ENCODE measurements at regions not wholly inside any gene's neighbourhood (a gene's known extent, or its start where the extent isn't known, plus 50 kb on each side); places are given as distances from the start of the nearest gene placed in this dataset.

DNA sequence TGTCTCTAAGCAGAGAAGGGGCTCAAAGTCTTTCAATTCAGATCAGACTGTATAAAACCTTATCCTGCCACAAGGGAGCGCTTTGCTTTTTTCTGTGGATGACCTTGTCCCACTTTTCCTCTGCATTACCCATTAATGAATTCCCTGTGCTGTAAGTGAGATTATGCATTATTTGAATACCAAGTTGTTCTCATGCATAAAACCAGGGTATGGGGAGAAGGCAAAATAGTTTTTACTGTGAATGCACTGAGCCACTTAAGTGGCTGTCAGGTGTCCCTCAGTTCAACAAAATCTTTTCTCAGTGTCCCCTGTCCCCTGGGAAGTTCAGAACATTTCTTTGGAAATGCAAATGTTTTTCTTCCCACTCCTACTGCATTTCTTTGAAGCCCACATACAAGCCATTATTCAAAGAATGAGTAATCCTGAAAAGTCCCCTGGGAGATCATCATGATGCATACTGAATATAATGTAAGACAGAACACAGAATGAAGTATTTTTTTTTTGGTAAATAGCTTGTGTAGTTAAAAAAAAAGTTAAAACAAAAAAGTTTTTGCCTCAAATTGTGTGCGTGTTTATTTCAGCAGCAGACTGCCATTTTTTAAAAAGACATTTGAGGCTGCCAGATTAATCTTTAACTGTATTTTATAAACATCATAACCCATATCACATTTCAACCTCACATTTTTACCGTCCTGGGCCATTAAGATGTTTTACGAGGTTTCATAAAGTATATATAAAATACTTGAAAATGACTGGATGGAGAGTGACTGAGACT is 506.7 kb upstream of the PCDH9 start:
- Mint-ChIP-seq H3K4me1 (no peaks in the 10 kb centered on the region), H3K27me3 (no peaks in the 10 kb centered on the region), H3K36me3 (ENCODE audit: insufficient read depth) (no peaks in the 10 kb centered on the region), H3K27ac (ENCODE audit: low read depth) (no peak overlapping the region), H3K4me3 (no peak overlapping the region), H3K9me3 (peaks cover 36% of the 10 kb centered on the region)
- ATAC-seq (replicated peaks; ENCODE audit: extremely low read depth, poor library complexity, severe bottlenecking) (no peak), DNase-seq (ENCODE audit: low spot score in 2 of 2) (no peak)

DNA sequence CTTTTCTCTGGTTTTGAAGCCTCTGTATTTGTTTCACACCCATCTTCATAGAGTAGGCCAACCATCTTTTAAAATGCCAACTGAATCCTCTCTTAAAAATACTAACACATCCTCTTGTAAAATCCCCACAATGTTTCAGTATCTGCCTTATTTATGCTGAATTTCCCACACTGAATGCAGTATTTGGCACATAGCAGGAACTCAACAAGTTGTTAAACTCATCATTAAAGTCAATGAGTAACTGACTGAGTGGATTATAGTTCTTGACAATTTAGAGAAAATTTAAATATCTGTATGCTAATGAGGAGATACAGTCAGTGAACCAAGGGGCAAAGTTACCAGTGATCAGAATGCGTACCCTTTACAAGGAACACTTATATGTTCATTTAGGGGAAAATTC is 505.5 kb upstream of the PCDH9 start:
- no peak overlapping the region for H3K4me3 Mint-ChIP-seq
- DNase-seq (ENCODE audit: low spot score in 2 of 2) (no peak), ATAC-seq (replicated peaks; ENCODE audit: extremely low read depth, poor library complexity, severe bottlenecking) (no peak)
- peaks cover 44% of the 10 kb centered on the region for H3K9me3 Mint-ChIP-seq
- no peaks in the 10 kb centered on the region for H3K36me3 Mint-ChIP-seq (ENCODE audit: insufficient read depth)
- H3K4me1 Mint-ChIP-seq, result no peaks in the 10 kb centered on the region
- no peaks in the 10 kb centered on the region for H3K27me3 Mint-ChIP-seq
- H3K27ac Mint-ChIP-seq (ENCODE audit: low read depth), result no peak overlapping the region

DNA sequence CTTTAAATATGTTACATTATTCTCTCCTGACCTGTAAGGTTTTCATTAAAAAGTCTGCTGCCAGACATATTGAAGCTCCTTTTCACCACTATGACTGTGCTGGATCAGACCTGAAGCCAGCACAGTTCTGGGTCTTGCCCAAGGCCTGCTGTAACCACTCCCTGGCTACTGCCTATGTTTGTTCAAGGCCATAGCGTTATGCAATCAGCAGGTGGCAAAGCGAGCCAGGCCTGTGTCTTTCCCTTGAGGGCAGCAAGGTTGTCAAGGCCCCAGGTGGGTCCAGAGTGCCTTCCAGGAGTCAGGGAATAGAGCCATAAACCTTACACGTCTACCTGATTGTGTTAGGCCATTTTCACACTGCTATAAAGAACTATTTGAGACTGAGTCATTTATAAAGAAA is 496.8 kb upstream of the PCDH9 start:
- ATAC-seq (replicated peaks; ENCODE audit: extremely low read depth, poor library complexity, severe bottlenecking), result no peak
- Mint-ChIP-seq H3K9me3 (peaks cover 32% of the 10 kb centered on the region), H3K4me3 (no peak overlapping the region), H3K27ac (ENCODE audit: low read depth) (no peak overlapping the region), H3K36me3 (ENCODE audit: insufficient read depth) (no peaks in the 10 kb centered on the region), H3K4me1 (no peaks in the 10 kb centered on the region), H3K27me3 (no peaks in the 10 kb centered on the region)
- no peak for DNase-seq (ENCODE audit: low spot score in 2 of 2)

DNA sequence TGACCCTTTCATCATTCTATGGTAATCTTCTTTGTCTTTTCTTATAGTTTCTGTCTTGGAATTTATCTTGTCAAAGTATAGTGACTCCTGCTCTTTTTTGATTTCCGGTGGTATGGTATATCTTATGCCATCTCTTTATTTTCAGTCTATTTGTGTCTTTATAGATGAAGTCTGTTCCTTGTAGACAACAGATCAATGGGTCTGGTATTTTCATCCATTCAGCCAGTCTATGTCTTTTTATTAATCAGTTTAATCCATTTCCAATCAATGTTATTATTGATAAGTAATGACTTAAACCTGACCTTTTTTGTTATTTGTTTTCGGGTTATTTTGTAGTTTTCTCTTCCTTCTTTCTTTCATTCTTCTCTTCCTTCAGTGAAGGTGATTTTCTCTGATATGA is 495.9 kb upstream of the PCDH9 start:
- Mint-ChIP-seq H3K4me1 (no peaks in the 10 kb centered on the region), H3K27ac (ENCODE audit: low read depth) (no peak overlapping the region), H3K9me3 (peaks cover 31% of the 10 kb centered on the region), H3K36me3 (ENCODE audit: insufficient read depth) (no peaks in the 10 kb centered on the region), H3K4me3 (no peak overlapping the region), H3K27me3 (no peaks in the 10 kb centered on the region)
- DNase-seq (ENCODE audit: low spot score in 2 of 2), result no peak
- no peak for ATAC-seq (replicated peaks; ENCODE audit: extremely low read depth, poor library complexity, severe bottlenecking)

DNA sequence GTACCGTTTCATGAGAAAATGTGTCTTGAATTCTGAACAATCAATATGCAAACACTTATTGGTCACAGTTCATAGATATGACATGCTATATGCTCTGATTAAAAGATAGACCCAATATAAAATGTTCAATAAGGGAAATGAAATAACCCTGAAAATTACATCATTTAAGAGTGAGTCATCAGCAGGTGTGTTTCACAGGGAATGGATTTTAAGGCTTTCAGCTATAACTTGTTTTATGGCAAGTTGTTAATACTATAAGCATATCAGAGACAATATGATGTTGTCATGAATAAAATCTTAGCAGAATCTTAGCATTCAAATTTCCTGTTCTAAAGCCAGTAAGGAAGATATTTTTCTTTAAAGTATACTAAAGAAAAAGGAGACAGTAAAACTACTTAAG is 483.4 kb upstream of the PCDH9 start:
- no peak overlapping the region for H3K27ac Mint-ChIP-seq (ENCODE audit: low read depth)
- H3K4me1 Mint-ChIP-seq, result no peaks in the 10 kb centered on the region
- H3K9me3 Mint-ChIP-seq, result peaks cover 20% of the 10 kb centered on the region
- H3K27me3 Mint-ChIP-seq, result no peaks in the 10 kb centered on the region
- no peaks in the 10 kb centered on the region for H3K36me3 Mint-ChIP-seq (ENCODE audit: insufficient read depth)
- no peak overlapping the region for H3K4me3 Mint-ChIP-seq
- ATAC-seq (replicated peaks; ENCODE audit: extremely low read depth, poor library complexity, severe bottlenecking) (no peak), DNase-seq (ENCODE audit: low spot score in 2 of 2) (no peak)

DNA sequence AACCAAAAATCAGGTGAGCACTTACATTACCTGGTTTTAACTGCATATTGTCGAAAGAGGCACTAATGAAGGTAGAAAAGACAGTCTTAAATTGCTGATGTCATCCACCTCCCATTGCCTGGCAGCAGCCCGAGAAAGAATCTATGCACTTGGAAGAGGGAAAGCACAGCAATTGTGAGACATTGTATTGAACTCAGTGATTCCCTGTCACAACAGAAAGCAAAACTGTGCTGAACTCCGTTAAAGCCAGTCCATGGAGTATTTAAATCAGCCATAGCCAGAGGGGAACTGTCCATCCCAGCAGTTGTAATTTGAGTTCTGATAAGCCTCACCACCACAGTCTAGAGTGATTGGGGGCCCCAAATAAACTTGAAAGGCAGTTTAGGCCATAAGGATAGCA is 466.6 kb upstream of the PCDH9 start:
- H3K36me3 Mint-ChIP-seq (ENCODE audit: insufficient read depth), result no peaks in the 10 kb centered on the region
- peaks cover 30% of the 10 kb centered on the region for H3K9me3 Mint-ChIP-seq
- no peak for ATAC-seq (replicated peaks; ENCODE audit: extremely low read depth, poor library complexity, severe bottlenecking)
- no peaks in the 10 kb centered on the region for H3K4me1 Mint-ChIP-seq
- H3K4me3 Mint-ChIP-seq, result no peak overlapping the region
- H3K27me3 Mint-ChIP-seq, result no peaks in the 10 kb centered on the region
- no peak for DNase-seq (ENCODE audit: low spot score in 2 of 2)
- H3K27ac Mint-ChIP-seq (ENCODE audit: low read depth), result no peak overlapping the region

DNA sequence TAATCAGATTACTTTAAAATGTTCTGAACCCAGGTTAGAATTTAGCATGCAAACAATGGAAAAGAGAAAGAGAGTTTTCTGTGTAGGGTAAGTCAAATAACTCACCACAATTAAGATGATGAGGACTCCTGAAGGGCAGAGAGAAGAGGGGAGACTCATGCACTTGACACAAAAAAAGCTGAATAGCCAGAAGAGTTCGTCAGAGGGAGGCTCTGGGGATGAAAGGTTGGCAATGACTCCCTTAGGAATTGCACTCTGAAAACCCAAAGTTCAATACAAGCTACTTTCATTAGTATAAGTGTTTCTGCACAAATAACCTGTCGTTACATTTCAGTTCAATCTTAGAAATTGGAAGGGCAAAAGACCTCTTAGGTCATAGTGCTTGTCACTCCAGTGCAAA is 434.4 kb upstream of the PCDH9 start:
- H3K36me3 Mint-ChIP-seq (ENCODE audit: insufficient read depth), result no peaks in the 10 kb centered on the region
- ATAC-seq (replicated peaks; ENCODE audit: extremely low read depth, poor library complexity, severe bottlenecking) (no peak), DNase-seq (ENCODE audit: low spot score in 2 of 2) (no peak)
- H3K27ac Mint-ChIP-seq (ENCODE audit: low read depth), result no peak overlapping the region
- H3K4me1 Mint-ChIP-seq, result no peaks in the 10 kb centered on the region
- no peak overlapping the region for H3K4me3 Mint-ChIP-seq
- peaks cover 8% of the 10 kb centered on the region for H3K9me3 Mint-ChIP-seq
- no peaks in the 10 kb centered on the region for H3K27me3 Mint-ChIP-seq

DNA sequence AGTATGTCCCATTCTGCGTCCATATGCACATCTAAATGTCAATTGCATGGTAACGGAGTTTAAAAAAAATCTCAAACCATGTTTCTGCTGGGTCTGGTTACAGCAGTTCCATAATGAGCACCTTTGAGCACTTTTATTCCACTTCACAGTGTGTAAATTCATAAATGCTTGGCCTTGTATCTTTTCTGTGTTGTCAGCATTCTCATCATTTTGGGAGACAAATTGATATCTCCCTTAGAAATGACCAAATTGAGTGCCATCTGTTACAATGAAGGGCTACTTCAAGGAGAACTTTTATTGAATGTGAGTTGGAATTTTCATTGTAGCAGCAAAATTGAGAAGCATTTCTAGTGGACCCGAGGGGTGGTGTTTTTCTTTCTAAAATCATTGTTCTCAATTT is 432.9 kb upstream of the PCDH9 start:
- Mint-ChIP-seq H3K4me3 (no peak overlapping the region), H3K27ac (ENCODE audit: low read depth) (no peak overlapping the region), H3K36me3 (ENCODE audit: insufficient read depth) (no peaks in the 10 kb centered on the region), H3K9me3 (no peaks in the 10 kb centered on the region), H3K4me1 (no peaks in the 10 kb centered on the region), H3K27me3 (no peaks in the 10 kb centered on the region)
- ATAC-seq (replicated peaks; ENCODE audit: extremely low read depth, poor library complexity, severe bottlenecking) (no peak), DNase-seq (ENCODE audit: low spot score in 2 of 2) (no peak)

DNA sequence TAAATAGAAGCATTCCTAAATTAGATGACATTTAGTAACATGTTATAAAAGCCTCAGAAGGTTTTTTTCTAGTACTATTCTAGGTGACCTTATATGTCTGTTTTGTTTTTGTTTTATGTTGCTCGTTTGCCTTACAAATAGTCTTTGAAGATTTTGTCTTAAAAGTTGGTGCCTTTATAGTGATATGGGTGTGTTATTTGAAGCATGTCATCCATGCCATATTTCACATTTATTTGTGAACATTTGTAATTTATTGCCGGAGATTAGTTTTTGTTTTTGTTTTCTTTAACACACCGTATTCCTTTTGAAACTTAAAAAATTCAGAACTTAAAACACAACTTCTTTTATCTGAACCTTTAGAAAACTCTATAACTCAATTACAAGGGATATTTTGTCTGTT is 422.8 kb upstream of the PCDH9 start:
- no peaks in the 10 kb centered on the region for H3K4me1 Mint-ChIP-seq

DNA sequence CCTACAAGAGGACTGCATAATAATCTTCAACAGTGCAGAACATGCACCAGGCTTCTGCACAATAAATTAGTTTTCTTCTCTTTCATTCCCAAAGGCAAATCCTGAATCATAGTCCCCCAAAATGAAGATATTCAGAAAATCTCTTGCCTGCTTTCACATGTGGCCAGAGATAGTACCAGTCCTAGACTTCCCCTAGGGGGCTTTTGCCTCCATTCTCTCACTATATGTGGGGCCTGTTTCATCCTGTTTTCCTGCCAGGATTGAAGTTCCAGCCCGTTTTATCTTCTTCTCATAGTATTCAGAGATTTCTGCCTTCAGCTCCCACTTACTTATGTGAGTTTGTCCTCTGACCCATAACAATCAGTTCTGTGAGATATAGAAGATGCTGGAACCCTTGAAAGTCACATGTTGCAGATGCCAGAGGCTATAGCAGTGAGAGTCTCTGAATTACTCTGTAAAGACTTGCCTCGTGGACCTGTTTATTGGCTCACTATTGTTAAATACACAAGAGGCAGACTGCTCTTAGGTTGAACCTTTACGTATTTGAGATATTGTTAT is 421.9 kb upstream of the PCDH9 start:
- Mint-ChIP-seq H3K4me1 (no peaks in the 10 kb centered on the region), H3K9me3 (peaks cover 19% of the 10 kb centered on the region), H3K27ac (ENCODE audit: low read depth) (no peak overlapping the region), H3K36me3 (ENCODE audit: insufficient read depth) (peaks cover 2% of the 10 kb centered on the region), H3K27me3 (no peaks in the 10 kb centered on the region), H3K4me3 (no peak overlapping the region)
- ATAC-seq (replicated peaks; ENCODE audit: extremely low read depth, poor library complexity, severe bottlenecking) (no peak), DNase-seq (ENCODE audit: low spot score in 2 of 2) (no peak)

More for the DNA sequence above, 422.8 kb upstream of the PCDH9 start:
- no peak overlapping the region for H3K4me3 Mint-ChIP-seq
- no peak for DNase-seq (ENCODE audit: low spot score in 2 of 2)
- H3K27me3 Mint-ChIP-seq, result no peaks in the 10 kb centered on the region
- peaks cover 10% of the 10 kb centered on the region for H3K9me3 Mint-ChIP-seq
- ATAC-seq (replicated peaks; ENCODE audit: extremely low read depth, poor library complexity, severe bottlenecking), result no peak
- peaks cover 2% of the 10 kb centered on the region for H3K36me3 Mint-ChIP-seq (ENCODE audit: insufficient read depth)
- H3K27ac Mint-ChIP-seq (ENCODE audit: low read depth), result no peak overlapping the region

DNA sequence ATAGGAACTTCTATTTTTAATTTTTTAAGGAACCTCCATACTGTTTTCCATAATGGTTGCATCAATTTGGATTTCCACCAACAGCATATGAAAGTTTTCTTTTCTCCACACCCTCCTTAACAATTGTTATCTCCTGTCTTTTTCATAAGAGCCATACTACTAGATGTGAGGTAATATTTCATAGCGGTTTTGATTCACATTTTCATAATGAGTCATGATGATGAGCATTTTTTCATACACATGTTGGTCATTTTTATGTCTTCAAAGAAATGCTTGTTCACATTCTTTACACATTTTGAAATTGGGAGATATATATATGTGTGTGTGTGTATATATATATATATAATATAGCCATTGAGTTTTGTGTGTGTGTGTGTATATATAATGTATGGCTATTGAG is 420.3 kb upstream of the PCDH9 start:
- Mint-ChIP-seq H3K9me3 (peaks cover 30% of the 10 kb centered on the region), H3K4me1 (no peaks in the 10 kb centered on the region), H3K27me3 (no peaks in the 10 kb centered on the region), H3K27ac (ENCODE audit: low read depth) (no peak overlapping the region), H3K36me3 (ENCODE audit: insufficient read depth) (peaks cover 2% of the 10 kb centered on the region), H3K4me3 (no peak overlapping the region)
- no peak for ATAC-seq (replicated peaks; ENCODE audit: extremely low read depth, poor library complexity, severe bottlenecking)
- no peak for DNase-seq (ENCODE audit: low spot score in 2 of 2)

DNA sequence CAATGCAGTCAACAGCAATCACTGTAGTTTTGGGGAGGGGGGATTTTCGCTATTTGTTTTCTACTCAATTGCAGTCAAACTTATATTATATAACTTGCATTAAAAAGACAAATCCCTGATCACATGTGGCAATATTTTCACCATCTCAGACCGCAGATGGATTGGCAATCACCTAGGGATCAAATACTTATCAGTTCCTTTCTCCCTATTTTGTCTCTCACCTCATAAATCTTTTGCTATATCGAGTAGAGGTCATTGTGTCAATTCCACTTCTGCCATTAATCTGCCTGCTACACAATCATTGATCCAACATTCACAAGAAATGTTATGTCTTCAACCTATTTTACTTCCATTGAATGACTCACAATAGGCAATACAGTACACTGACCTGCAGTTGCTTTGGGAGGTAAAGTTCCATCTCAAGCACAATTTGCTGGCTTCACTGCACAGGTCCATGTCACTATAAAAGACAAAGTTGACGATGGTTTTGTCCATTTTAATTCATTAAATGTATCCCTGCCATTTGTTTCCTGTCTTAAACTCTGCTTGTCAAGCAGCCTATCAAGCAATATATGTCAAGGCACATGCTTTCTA is 415.8 kb upstream of the PCDH9 start:
- H3K4me1 Mint-ChIP-seq, result no peaks in the 10 kb centered on the region
- no peak overlapping the region for H3K27ac Mint-ChIP-seq (ENCODE audit: low read depth)
- no peak for DNase-seq (ENCODE audit: low spot score in 2 of 2)
- H3K27me3 Mint-ChIP-seq, result no peaks in the 10 kb centered on the region
- H3K36me3 Mint-ChIP-seq (ENCODE audit: insufficient read depth), result no peaks in the 10 kb centered on the region
- H3K9me3 Mint-ChIP-seq, result peaks cover 37% of the 10 kb centered on the region
- no peak for ATAC-seq (replicated peaks; ENCODE audit: extremely low read depth, poor library complexity, severe bottlenecking)
- no peak overlapping the region for H3K4me3 Mint-ChIP-seq

DNA sequence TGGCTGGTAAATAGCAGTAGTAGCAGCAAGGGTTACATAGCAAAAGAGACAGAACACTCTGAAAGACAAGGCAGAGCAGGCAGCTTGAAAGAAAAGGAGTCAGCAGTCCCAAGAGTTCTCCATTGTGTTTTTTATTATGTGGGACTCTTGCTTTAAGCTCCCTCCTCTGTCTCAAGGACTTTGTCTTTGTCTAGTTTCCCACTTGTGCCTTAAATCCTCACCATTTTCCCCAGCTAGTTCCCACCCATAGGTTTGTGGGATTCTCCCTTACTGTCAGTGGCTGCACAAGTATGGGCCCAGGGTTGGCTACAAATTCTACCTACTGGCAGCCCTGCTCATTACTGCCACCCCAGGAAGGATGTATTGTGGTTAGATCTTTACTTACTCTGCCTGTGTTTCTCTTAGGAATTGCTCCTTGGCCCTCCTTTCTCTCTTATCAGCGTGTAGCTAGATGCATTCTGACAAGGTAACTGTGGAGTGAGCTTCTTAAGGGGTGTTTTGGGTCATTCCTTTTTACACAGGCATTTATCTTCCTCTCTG is 413.4 kb upstream of the PCDH9 start:
- no peaks in the 10 kb centered on the region for H3K36me3 Mint-ChIP-seq (ENCODE audit: insufficient read depth)
- no peak overlapping the region for H3K4me3 Mint-ChIP-seq
- no peak overlapping the region for H3K27ac Mint-ChIP-seq (ENCODE audit: low read depth)
- H3K4me1 Mint-ChIP-seq, result no peaks in the 10 kb centered on the region
- H3K9me3 Mint-ChIP-seq, result peaks cover 53% of the 10 kb centered on the region
- no peaks in the 10 kb centered on the region for H3K27me3 Mint-ChIP-seq
- no peak for ATAC-seq (replicated peaks; ENCODE audit: extremely low read depth, poor library complexity, severe bottlenecking)
- DNase-seq (ENCODE audit: low spot score in 2 of 2), result no peak
